ENCODE measurements at regions not wholly inside any gene's neighbourhood (a gene's known extent, or its start where the extent isn't known, plus 50 kb on each side); places are given as distances from the start of the nearest gene placed in this dataset.

- Histone ChIP-seq H3K27me3 (ENCODE audit: control insufficient read depth, insufficient read depth, low read length) (no peaks in the 10 kb centered on the region), H3K4me3 (ENCODE audit: low read length in 3 of 3) (no peak overlapping the region), H3K4me1 (ENCODE audit: control insufficient read depth in 2 of 3, insufficient read depth in 2 of 3, low read depth in 1 of 3, low read length in 3 of 3) (no peaks in the 10 kb centered on the region), H3K9ac (ENCODE audit: low read length in 3 of 3) (no peak overlapping the region), H3K36me3 (ENCODE audit: control insufficient read depth in 2 of 3, insufficient read depth in 3 of 3, low read length in 3 of 3) (no peaks in the 10 kb centered on the region), H3K9me3 (ENCODE audit: control insufficient read depth in 2 of 3, insufficient read depth in 1 of 3, low read length in 3 of 3) (no peaks in the 10 kb centered on the region), H3K27ac (ENCODE audit: low read depth in 2 of 2, low read length in 2 of 2) (no peak overlapping the region)
- no peak for TF ChIP-seq CTCF (IDR thresholded peaks at IDR 0.05; ENCODE audit: borderline replicate concordance, extremely low read depth, insufficient read depth)
- DNase-seq = no peak
- intact Hi-C loops (cut with DNase I) = no loop called here
- FAIRE-seq = no peak
Measured at GRCh38 chr1:164191191-164191590, 367.8 kb upstream of the PBX1 start.

GRCh38 chr1:164210211-164210739, 348.7 kb upstream of the PBX1 start:
- intact Hi-C loops (cut with DNase I) = no loop called here
- no peaks in the 10 kb centered on the region for H3K27me3 ChIP-seq (ENCODE audit: control insufficient read depth, insufficient read depth, low read length)
- H3K9ac ChIP-seq (ENCODE audit: low read length in 3 of 3) = no peak overlapping the region
- no peaks in the 10 kb centered on the region for H3K9me3 ChIP-seq (ENCODE audit: control insufficient read depth in 2 of 3, insufficient read depth in 1 of 3, low read length in 3 of 3)
- DNase-seq (no peak), FAIRE-seq (no peak)
- TF ChIP-seq CTCF (IDR thresholded peaks at IDR 0.05; ENCODE audit: borderline replicate concordance, extremely low read depth, insufficient read depth) = no peak
- H3K4me3 ChIP-seq (ENCODE audit: low read length in 3 of 3) = no peak overlapping the region
- H3K4me1 ChIP-seq (ENCODE audit: control insufficient read depth in 2 of 3, insufficient read depth in 2 of 3, low read depth in 1 of 3, low read length in 3 of 3) = no peaks in the 10 kb centered on the region
- no peak overlapping the region for H3K27ac ChIP-seq (ENCODE audit: low read depth in 2 of 2, low read length in 2 of 2)
- H3K36me3 ChIP-seq (ENCODE audit: control insufficient read depth in 2 of 3, insufficient read depth in 3 of 3, low read length in 3 of 3) = no peaks in the 10 kb centered on the region

GRCh38 chr1:164223378-164223777, 335.6 kb upstream of the PBX1 start:
- Histone ChIP-seq H3K4me3 (ENCODE audit: low read length in 3 of 3) (no peak overlapping the region), H3K36me3 (ENCODE audit: control insufficient read depth in 2 of 3, insufficient read depth in 3 of 3, low read length in 3 of 3) (no peaks in the 10 kb centered on the region), H3K9me3 (ENCODE audit: control insufficient read depth in 2 of 3, insufficient read depth in 1 of 3, low read length in 3 of 3) (no peaks in the 10 kb centered on the region), H3K27me3 (ENCODE audit: control insufficient read depth, insufficient read depth, low read length) (no peaks in the 10 kb centered on the region), H3K9ac (ENCODE audit: low read length in 3 of 3) (no peak overlapping the region), H3K4me1 (ENCODE audit: control insufficient read depth in 2 of 3, insufficient read depth in 2 of 3, low read depth in 1 of 3, low read length in 3 of 3) (no peaks in the 10 kb centered on the region), H3K27ac (ENCODE audit: low read depth in 2 of 2, low read length in 2 of 2) (no peak overlapping the region)
- intact Hi-C loops (cut with DNase I) = no loop called here
- no peak for TF ChIP-seq CTCF (IDR thresholded peaks at IDR 0.05; ENCODE audit: borderline replicate concordance, extremely low read depth, insufficient read depth)
- FAIRE-seq = no peak
- DNase-seq = no peak

GRCh38 chr1:164225011-164225410, 334.0 kb upstream of the PBX1 start:
- H3K4me1 ChIP-seq (ENCODE audit: control insufficient read depth in 2 of 3, insufficient read depth in 2 of 3, low read depth in 1 of 3, low read length in 3 of 3) = no peaks in the 10 kb centered on the region
- no peak overlapping the region for H3K27ac ChIP-seq (ENCODE audit: low read depth in 2 of 2, low read length in 2 of 2)
- FAIRE-seq = no peak
- no peak overlapping the region for H3K9ac ChIP-seq (ENCODE audit: low read length in 3 of 3)
- no peak for TF ChIP-seq CTCF (IDR thresholded peaks at IDR 0.05; ENCODE audit: borderline replicate concordance, extremely low read depth, insufficient read depth)
- no peaks in the 10 kb centered on the region for H3K9me3 ChIP-seq (ENCODE audit: control insufficient read depth in 2 of 3, insufficient read depth in 1 of 3, low read length in 3 of 3)
- no peak for DNase-seq
- intact Hi-C loops (cut with DNase I) = no loop called here
- H3K36me3 ChIP-seq (ENCODE audit: control insufficient read depth in 2 of 3, insufficient read depth in 3 of 3, low read length in 3 of 3) = no peaks in the 10 kb centered on the region
- no peaks in the 10 kb centered on the region for H3K27me3 ChIP-seq (ENCODE audit: control insufficient read depth, insufficient read depth, low read length)
- H3K4me3 ChIP-seq (ENCODE audit: low read length in 3 of 3) = no peak overlapping the region

Measured in kidney (tissue), 13 donors.